Testis (tissue), 2 donors: ENCODE measurements at regions not wholly inside any gene's neighbourhood (a gene's known extent, or its start where the extent isn't known, plus 50 kb on each side); places are given as distances from the start of the nearest gene placed in this dataset.

Experiments
- CTCF ChIP-seq, 3 experiments: fragments of 450-650 bp in 2 of 3; fragments of 200-600 bp in 1 of 3; sonication (generic) in 1 of 3; IDR thresholded peaks; one replicate each; pipeline ENCODE4 v1.5.1; 2016 to 2019; ENCODE audit warnings: antibody characterized with exemption in 3 of 3, mild to moderate bottlenecking in 2 of 3, moderate library complexity in 1 of 3
- POLR2A ChIP-seq: fragments of 450-650 bp; IDR thresholded peaks from one replicate; pipeline ENCODE4 v1.6.1; 2017; ENCODE audit warnings: antibody characterized with exemption, mild to moderate bottlenecking, moderate library complexity

GRCh38 chr11:106262852-106263251 is 185.4 kb downstream of the AASDHPPT start:
- peak in 1 of 3 experiments; percentile 4 for TF ChIP-seq CTCF (IDR thresholded peaks at IDR 0.05)
- TF ChIP-seq POLR2A: no peak
